Mononuclear cell (primary cell): ENCODE measurements at regions not wholly inside any gene's neighbourhood (a gene's known extent, or its start where the extent isn't known, plus 50 kb on each side); places are given as distances from the start of the nearest gene placed in this dataset.
"Not testable (repeated sequence)": the region's sequence is repeated elsewhere in the genome, so short reads cannot be mapped to it uniquely, and the experiment has no call there.

ENCODE experiments used
- H3K27me3 ChIP-seq: 2 replicates; pipeline ENCODE4 v1.6.0; 2011; ENCODE audit warnings: low read length, control low read depth; ENCODE audit not compliant: insufficient read depth
- H3K4me1 ChIP-seq: 2 replicates; pipeline ENCODE4 v1.5.1; 2011; ENCODE audit warnings: mild to moderate bottlenecking, low read length, control low read depth; ENCODE audit not compliant: insufficient read depth
- H3K4me3 ChIP-seq: 2 replicates; pipeline ENCODE4 v1.5.1; 2011; ENCODE audit warnings: mild to moderate bottlenecking, low read length, moderate library complexity
- H3K9me3 ChIP-seq: 2 replicates; pipeline ENCODE4 v1.5.1; 2011; ENCODE audit warnings: low read depth, mild to moderate bottlenecking, control low read depth, low read length

DNA sequence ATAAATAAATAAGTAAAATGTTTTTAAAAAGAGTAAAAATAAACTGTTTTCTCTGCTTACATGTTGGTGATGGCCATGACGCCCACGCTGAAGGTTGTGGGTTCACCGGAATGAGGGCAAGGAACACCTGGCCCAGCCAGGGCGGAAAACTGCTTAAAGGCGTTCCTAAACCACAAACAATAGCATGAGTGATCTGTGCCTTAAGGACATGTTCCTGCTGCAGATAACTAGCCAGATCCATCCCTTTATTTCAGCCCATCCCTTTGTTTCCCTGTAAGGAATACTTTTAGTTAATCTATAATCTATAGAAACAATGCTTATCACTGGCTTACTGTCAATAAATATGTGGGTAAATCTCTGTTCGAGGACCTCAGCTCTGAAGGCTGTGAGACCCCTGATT lies 63.3 kb upstream of the CEP78 start:
- H3K4me1 ChIP-seq, H3K9me3 ChIP-seq, H3K4me3 ChIP-seq, H3K27me3 ChIP-seq: not testable (repeated sequence)

DNA sequence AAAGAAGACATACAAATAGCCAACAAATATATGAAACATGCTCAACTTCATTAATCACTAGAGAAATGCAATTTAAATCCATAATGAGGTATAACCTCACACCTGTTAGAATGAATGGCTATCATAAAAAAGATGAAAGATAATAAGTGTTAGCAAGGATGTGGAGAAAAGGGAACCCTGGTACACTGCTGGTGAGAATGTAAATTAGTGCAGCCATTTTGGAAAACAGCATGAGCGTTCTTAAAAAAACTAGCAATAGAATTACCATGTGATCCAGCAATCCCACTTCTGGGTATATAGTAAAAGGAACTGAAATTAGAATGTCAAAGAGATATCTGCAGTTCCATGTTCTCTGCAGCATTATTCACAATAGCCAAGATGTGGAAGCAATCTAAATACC lies 64.2 kb upstream of the CEP78 start:
- Histone ChIP-seq H3K9me3 (no peaks in the 10 kb centered on the region), H3K27me3 (no peaks in the 10 kb centered on the region), H3K4me1 (no peaks in the 10 kb centered on the region), H3K4me3 (no peak overlapping the region)

DNA sequence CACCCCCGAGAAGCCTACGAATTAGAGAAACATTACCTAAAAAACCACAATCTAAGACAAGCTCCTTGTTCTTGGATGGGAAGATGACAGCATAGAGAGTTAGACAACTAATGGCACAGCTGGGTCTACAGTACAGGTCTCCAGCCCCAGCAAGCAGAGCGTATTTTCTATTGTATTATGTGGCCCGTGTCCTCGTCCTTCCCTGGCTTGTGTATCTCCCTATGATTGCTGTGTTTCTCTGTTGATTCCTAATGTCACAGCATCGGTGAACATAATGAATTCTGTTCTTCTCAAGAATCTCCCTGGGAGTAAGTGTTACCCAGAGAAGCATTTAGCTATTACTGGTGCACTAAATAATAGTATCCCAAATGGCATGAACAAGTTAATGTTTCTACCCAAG lies 66.8 kb upstream of the CEP78 start:
- H3K27me3 ChIP-seq = no peaks in the 10 kb centered on the region
- no peaks in the 10 kb centered on the region for H3K9me3 ChIP-seq
- H3K4me1 ChIP-seq = no peaks in the 10 kb centered on the region
- H3K4me3 ChIP-seq = no peak overlapping the region

DNA sequence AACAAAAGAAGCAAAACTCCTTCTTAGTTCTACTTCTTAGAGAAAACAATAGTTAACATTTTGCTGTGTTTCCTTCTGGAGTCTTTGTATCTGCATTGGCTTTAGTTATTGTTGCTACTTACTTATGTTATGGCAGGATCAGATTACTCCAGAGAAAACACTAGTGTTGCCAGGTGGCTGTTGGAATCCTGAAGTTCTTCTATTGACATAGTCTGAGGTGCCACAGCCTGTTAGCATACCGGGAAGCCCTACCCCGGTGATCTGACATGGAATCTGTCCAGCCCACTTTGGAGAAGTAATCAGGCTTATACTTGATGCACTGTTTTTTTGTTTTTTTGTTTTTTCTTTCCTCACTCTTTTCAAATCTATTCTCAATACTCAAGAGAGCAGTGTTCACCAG lies 68.5 kb upstream of the CEP78 start:
- H3K4me3 ChIP-seq = no peak overlapping the region
- H3K27me3 ChIP-seq = no peaks in the 10 kb centered on the region
- H3K4me1 ChIP-seq = no peaks in the 10 kb centered on the region
- peaks cover 6% of the 10 kb centered on the region for H3K9me3 ChIP-seq

DNA sequence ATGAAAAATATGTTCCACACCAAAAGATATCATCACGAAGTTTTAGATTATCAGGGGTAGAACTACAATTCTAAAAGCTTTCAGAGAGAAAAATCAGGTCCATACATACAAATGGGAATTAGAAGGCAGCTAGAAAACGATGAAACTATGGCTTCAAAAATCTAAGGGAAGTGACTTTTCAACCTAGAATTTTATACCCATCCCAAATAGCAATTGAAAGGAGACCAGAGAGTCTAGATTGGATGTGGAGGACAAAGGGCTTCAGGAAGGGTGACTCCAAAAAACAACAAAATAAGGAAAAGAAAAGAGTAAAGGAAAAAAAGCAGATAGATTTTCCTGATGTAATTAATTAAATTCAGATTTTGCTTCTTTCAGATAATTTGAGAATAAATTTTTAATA lies 72.0 kb upstream of the CEP78 start:
- Histone ChIP-seq H3K4me1 (no peaks in the 10 kb centered on the region), H3K9me3 (peaks cover 6% of the 10 kb centered on the region)

DNA sequence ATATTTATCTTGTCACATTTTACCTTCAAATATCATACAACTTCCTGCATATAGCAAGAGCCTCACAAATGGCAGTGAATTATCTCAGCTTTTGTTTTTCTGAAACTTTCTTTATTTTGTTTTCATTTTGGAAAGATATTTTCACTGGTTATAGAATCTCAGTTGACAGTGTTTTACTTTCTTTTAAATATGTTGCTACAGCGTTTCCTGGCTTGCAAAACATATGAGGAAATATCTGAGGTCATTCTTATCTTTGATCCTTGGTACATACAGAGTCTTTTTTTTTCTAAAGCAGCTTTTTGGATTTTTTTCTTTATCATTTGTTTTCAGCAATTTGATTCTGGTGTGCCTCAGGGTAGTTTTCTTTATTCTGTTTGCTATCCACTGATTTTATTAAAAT lies 77.6 kb upstream of the CEP78 start:
- Histone ChIP-seq H3K9me3 (peaks cover 14% of the 10 kb centered on the region), H3K27me3 (no peaks in the 10 kb centered on the region), H3K4me3 (no peak overlapping the region), H3K4me1 (no peaks in the 10 kb centered on the region)

More for the DNA sequence above, 72.0 kb upstream of the CEP78 start:
- no peaks in the 10 kb centered on the region for H3K27me3 ChIP-seq
- no peak overlapping the region for H3K4me3 ChIP-seq

DNA sequence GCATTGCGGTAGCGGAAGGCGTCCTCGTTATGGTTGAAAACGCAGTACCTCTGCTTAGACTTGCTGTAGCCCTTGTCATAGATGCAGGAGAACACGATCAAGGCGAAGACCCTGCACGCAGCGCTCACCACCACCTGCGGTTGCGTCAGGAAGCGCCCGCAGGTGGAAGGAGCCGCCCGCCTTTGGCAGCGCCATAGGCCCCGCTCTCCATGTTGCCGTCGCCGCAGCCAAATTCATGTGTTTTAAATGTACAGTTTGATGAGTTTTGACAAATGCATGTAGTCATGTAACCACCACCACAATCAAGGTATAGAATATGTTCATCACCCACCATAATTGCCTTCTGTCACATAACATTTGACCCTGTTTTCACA lies 84.9 kb upstream of the CEP78 start:
- H3K9me3 ChIP-seq = no peaks in the 10 kb centered on the region
- no peak overlapping the region for H3K4me3 ChIP-seq
- H3K4me1 ChIP-seq = no peaks in the 10 kb centered on the region
- no peaks in the 10 kb centered on the region for H3K27me3 ChIP-seq

DNA sequence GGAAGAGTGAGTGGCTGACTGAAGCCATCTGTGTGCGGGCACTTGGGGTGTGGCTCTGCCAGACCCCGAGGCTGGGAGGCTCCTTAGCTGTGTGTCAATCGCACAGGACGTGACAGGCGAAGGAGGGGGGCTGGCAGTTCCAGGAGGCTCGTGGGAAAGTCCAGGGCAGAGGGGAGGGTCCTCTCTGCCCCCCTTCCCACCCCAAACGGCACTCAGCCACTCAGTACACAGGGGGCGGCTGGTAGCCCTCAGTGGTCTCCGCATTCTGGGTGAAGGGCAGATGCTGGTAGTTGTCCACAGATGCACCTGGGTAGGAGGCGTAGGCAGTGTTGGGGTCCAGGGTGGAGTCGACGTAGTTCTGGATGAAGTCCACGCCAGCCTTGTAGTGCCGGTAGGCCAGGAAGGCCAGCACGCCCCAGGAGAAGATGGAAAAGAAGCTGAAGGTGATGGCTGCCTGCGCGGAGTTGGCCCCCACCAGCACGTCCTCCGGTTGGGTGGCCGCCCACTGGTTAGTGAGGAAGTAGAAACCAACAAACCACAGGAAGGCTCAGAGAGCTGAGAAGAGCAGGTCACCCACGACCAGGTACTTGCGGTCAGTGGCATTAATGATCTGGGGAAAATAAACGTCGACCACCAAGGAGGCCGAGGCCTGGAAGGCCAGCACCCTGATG lies 85.4 kb upstream of the CEP78 start:
- Histone ChIP-seq H3K27me3 (no peaks in the 10 kb centered on the region), H3K9me3 (no peaks in the 10 kb centered on the region), H3K4me1 (no peaks in the 10 kb centered on the region), H3K4me3 (no peak overlapping the region)

DNA sequence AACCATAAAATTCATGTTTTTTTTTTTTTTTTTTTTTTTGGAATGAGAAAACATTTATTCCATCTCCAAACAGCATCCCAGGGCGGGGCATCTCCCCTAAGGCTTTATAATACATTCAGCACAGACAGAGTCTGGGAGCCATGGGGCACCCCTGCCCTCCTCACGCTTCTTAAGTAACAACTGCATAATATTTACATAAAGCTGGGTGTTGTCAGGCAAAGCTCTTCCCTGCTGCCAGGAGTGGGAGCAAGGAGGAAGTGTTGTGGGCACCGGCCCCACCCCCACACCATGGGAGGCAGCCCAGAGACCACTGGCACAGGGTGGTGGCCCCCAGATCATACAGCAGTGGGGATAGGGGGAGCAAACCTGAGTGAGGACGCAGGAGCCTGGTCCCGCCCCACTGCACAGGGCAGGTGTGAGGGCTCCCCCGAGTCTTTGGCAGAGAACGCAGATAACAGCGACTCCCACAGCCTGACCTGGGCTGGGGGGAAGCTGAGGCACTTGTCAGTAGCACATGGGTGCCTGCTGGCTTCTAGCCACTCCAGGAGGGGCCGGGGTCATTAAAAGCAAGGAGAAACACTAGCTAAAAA lies 86.1 kb upstream of the CEP78 start:
- H3K27me3 ChIP-seq = no peaks in the 10 kb centered on the region
- no peak overlapping the region for H3K4me3 ChIP-seq
- H3K9me3 ChIP-seq = no peaks in the 10 kb centered on the region
- H3K4me1 ChIP-seq = peaks cover 4% of the 10 kb centered on the region

DNA sequence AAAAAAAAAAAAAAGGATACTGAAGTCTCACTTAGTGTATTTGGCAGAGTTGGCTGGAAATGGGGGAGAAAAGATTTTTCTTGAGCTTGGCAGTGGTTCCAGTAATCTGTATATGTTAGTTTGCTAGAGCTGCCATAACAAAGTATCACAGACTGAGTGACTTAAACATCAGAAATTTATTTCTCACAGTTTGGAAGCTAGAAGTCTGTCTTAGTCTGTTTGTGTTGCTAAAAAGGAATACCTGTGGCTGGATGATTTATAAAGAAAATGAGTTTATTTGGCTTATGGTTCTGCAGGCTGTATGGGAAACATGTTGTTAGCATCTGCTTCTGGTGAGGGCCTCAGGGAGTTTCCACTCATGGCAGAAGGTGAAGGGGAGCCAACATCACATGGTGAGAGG lies 89.6 kb upstream of the CEP78 start:
- Histone ChIP-seq H3K9me3 (no peaks in the 10 kb centered on the region), H3K27me3 (no peaks in the 10 kb centered on the region), H3K4me3 (no peak overlapping the region), H3K4me1 (peaks cover 4% of the 10 kb centered on the region)

DNA sequence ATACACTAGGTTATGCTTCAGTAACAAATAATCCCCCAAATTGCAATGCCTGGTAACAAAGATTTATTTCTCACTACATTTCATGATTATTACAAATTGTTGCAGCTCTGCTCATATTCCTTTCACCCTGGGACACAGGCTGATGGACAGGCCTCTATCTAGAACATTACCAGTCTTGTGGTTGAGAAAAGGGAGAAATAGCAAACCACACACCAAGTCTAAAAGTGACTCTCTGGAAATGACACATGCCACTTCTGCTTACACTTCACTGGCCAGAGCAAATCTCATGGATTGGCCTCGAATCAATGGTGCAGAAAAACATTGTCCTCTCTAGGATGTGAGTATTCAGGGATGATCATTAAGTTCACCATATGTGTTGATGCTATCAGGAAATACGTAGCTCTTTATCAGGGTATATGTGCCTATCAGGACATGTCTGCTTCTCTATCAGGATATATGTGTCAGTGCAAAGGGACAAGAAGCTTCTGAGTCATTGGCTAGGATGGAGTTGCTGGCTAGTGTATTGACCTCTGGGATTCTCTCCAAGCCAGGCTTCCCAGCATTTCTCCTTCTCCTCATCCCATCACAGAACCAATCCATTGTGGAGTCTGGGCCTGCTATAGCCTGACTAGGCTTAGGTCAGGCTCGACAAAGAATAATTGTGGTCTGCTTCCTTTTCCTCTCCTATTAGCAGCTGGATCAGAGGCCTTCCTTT lies 91.1 kb upstream of the CEP78 start:
- Histone ChIP-seq H3K4me1 (peaks cover 4% of the 10 kb centered on the region), H3K9me3 (no peaks in the 10 kb centered on the region), H3K4me3 (no peak overlapping the region), H3K27me3 (no peaks in the 10 kb centered on the region)

DNA sequence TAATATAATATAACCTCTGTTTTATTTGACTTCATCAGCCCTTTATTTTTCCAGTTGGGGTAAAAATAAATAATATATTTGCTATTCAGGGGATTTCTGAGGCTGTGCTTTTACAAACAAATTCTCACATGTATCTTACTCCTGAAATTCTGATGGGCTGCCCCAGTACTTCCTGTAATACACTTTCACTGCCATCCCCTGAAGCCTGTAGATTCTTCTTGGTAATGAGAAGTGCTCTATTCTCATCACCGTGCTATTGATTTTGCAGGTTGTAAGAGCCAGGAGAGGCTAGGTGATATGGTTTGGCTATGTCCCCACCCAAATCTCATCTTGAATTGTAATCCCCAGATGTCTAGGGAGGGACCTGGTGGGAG lies 91.9 kb upstream of the CEP78 start:
- H3K9me3 ChIP-seq = peaks cover 3% of the 10 kb centered on the region
- H3K4me1 ChIP-seq = peaks cover 4% of the 10 kb centered on the region
- no peaks in the 10 kb centered on the region for H3K27me3 ChIP-seq
- no peak overlapping the region for H3K4me3 ChIP-seq

DNA sequence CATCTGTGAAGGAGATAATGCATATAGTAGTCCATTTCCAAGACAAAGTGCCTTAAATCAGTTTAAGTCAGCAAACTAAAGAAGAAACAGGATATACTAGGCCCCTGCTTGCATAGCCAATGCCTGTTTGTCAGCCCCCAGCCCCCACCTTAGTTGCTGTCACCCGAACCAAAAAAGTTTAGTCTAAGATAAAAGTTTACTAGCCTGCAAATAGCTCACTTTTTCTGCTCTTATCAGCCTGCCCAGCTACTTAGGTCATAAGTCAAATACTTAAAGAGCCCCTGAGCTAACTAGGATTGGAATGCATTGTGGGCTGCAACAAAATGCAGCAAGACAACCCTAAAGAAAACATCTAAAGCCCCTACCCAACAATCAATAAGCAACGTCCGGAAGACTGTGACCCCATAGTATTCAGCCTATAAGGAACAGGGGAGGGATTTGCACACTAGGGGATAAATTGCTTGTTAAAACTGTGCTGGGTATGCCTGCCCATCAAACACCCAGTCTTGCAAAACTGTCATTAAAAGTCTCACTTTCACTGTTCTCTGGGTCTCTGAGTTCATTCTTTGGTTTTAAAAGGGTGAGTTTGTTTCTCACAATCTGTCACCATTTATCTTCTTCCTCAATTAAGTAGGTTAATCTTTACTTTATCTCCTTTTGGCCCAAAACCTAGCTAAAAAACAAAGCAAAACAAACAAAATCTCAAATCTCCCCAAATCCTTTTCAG lies 92.4 kb upstream of the CEP78 start:
- Histone ChIP-seq H3K27me3 (no peaks in the 10 kb centered on the region), H3K4me3 (no peak overlapping the region), H3K4me1 (peaks cover 4% of the 10 kb centered on the region), H3K9me3 (peaks cover 3% of the 10 kb centered on the region)

DNA sequence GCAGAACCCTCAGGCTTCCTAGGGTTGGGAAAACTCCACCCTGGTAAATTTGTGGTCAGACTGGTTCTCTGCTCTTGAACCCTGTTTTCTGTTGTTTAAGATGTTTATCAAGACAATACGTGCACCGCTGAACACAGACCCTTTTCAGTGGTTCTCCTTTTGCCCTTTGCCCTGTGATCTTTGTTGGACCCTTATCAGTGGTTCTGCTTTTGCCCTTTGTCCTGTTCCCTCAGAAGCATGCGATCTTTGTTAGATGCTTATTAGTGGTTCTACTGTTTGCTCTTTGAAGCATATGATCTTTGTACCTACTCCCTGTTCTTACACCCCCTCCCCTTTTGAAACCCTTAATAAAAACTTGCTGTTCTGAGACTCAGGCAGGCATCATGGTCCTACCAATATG lies 93.6 kb upstream of the CEP78 start:
- not testable (repeated sequence) for H3K27me3 ChIP-seq, H3K4me3 ChIP-seq

DNA sequence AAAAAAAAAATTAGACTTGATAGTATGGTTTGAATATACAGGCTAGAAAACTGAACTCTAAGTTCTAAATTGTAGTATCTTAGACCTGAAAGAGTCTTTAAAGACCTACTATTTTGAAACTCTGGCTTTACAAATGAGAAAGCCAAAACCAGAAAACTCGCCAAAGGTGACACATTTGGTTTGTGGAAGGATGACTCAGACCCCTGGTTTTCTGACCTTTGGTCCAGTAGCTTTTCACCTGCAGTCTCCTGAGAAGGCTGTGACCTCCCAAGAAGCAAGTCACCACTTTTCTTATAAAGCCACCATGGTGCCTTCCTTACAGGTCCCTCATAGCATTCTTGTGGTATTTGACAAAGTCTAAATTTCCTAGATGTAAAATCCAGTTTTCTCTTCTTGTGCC lies 102.1 kb upstream of the CEP78 start:
- Histone ChIP-seq H3K4me1 (peaks cover 6% of the 10 kb centered on the region), H3K9me3 (no peaks in the 10 kb centered on the region), H3K27me3 (no peaks in the 10 kb centered on the region), H3K4me3 (no peak overlapping the region)

More for the DNA sequence above, 93.6 kb upstream of the CEP78 start:
- H3K4me1 ChIP-seq, H3K9me3 ChIP-seq: not testable (repeated sequence)
